B cell (primary cell): ENCODE measurements at regions not wholly inside any gene's neighbourhood (a gene's known extent, or its start where the extent isn't known, plus 50 kb on each side); places are given as distances from the start of the nearest gene placed in this dataset.

Experiments used
- ATAC-seq: fragments of 200-7000 bp; cut with Tn5 transposase; one replicate; pipeline ENCODE4 v1.10.0; 2021; ENCODE audit warnings: low read depth, mild to moderate bottlenecking, moderate number of reproducible peaks, moderate library complexity
- CTCF ChIA-PET: fragments of 350-600 bp; sonication (Branson Sonifier 250); formaldehyde crosslinking; loops from one replicate; lab custom pipeline; 2021; ENCODE audit warnings: antibody characterized with exemption, inconsistent platforms; lab: Charles Lee
- POLR2A ChIA-PET: fragments of 350-600 bp; sonication (Branson Sonifier 250); formaldehyde crosslinking; loops from one replicate; lab custom pipeline; 2021; ENCODE audit warnings: antibody characterized with exemption; lab: Charles Lee
- DNase-seq: peaks from one replicate; pipeline ENCODE4 v3.0.0; 2013
- H2AFZ ChIP-seq: 2 replicates; pipeline ENCODE4 v1.6.1; 2012; ENCODE audit warnings: mild to moderate bottlenecking, low read depth, low read length; ENCODE audit not compliant: insufficient read depth, poor library complexity, severe bottlenecking
- H3K27ac ChIP-seq, 2 donors: 1 replicate in 1 of 2; 2 replicates in 1 of 2; pipeline ENCODE4 v1.5.1; 2012 to 2013; ENCODE audit warnings: low read length in 2 of 2, mild to moderate bottlenecking in 2 of 2, moderate library complexity in 1 of 2
- H3K27me3 ChIP-seq, 4 experiments: fragments of 200-600 bp in 1 of 4; sonication (generic) in 1 of 4; replicated peaks in 1 of 4; 1 replicate in 2 of 4; 2 replicates in 2 of 4; pipeline versions ENCODE4 v1.6.1 to v1.7.0; 2013 to 2016; ENCODE audit warnings: low read length in 3 of 4, mild to moderate bottlenecking in 2 of 4, mixed read lengths in 1 of 4, moderate library complexity in 1 of 4; ENCODE audit not compliant: insufficient read depth in 4 of 4, control insufficient read depth in 3 of 4; ENCODE audit errors: control extremely low read depth in 1 of 4
- H3K36me3 ChIP-seq, 2 experiments: replicated peaks in 1 of 2; 1 replicate in 1 of 2; 2 replicates in 1 of 2; pipeline versions ENCODE4 v1.6.1 to v1.7.1; 2013; ENCODE audit warnings: low read length in 1 of 2; ENCODE audit not compliant: insufficient read depth in 2 of 2, control insufficient read depth in 1 of 2; ENCODE audit errors: control extremely low read depth in 1 of 2, extremely low read depth in 1 of 2
- H3K4me1 ChIP-seq, 2 donors: fragments of 200-600 bp in 1 of 2; sonication (generic) in 1 of 2; 1 replicate in 1 of 2; 2 replicates in 1 of 2; pipeline versions ENCODE4 v1.5.1 to v1.6.1; 2013 to 2017; ENCODE audit warnings: low read length in 2 of 2; ENCODE audit not compliant: control insufficient read depth in 2 of 2, insufficient read depth in 2 of 2
- H3K4me2 ChIP-seq: replicated peaks from 2 replicates; pipeline ENCODE3; 2012; ENCODE audit warnings: mild to moderate bottlenecking, low read depth, low read length; ENCODE audit not compliant: poor library complexity, severe bottlenecking
- H3K4me3 ChIP-seq, 5 experiments: fragments of 200-600 bp in 1 of 5; sonication (generic) in 1 of 5; 1 replicate in 3 of 5; 2 replicates in 2 of 5; pipeline versions ENCODE4 v1.5.1 to v1.7.0; 2011 to 2016; ENCODE audit warnings: low read length in 4 of 5, mild to moderate bottlenecking in 4 of 5, low read depth in 2 of 5, control low read depth in 1 of 5, moderate library complexity in 1 of 5; ENCODE audit not compliant: insufficient read depth in 1 of 5; ENCODE audit errors: control extremely low read depth in 1 of 5, extremely low read depth in 1 of 5
- H3K79me2 ChIP-seq: fragments of 200-600 bp; sonication (generic); one replicate; pipeline ENCODE4 v1.6.0; 2016; ENCODE audit warnings: low read length; ENCODE audit not compliant: control insufficient read depth, insufficient read depth
- H3K9ac ChIP-seq: fragments of 200-600 bp; sonication (generic); 2 replicates; pipeline ENCODE4 v1.6.1; 2017; ENCODE audit warnings: mild to moderate bottlenecking, low read length, moderate library complexity
- H3K9me3 ChIP-seq, 3 donors: one replicate each; pipeline versions ENCODE4 v1.6.1 to v1.7.1; 2013; ENCODE audit warnings: low read length in 2 of 3; ENCODE audit not compliant: control insufficient read depth in 2 of 3, insufficient read depth in 1 of 3; ENCODE audit errors: control extremely low read depth in 1 of 3
- H4K20me1 ChIP-seq: 2 replicates; pipeline ENCODE4 v1.6.0; 2012; ENCODE audit warnings: mild to moderate bottlenecking, low read length; ENCODE audit not compliant: insufficient read depth, control insufficient read depth, poor library complexity, severe bottlenecking
- H3K27ac Mint-ChIP-seq: one replicate; pipeline ENCODE4 v1.8.0; 2021; ENCODE audit warnings: mixed read lengths
- H3K27me3 Mint-ChIP-seq: one replicate; pipeline ENCODE4 v1.8.0; 2021; ENCODE audit warnings: mixed read lengths
- H3K4me1 Mint-ChIP-seq: one replicate; pipeline ENCODE4 v1.8.0; 2021; ENCODE audit warnings: mixed read lengths
- H3K4me3 Mint-ChIP-seq: one replicate; pipeline ENCODE4 v1.8.0; 2021; ENCODE audit warnings: mixed read lengths
- H3K9me3 Mint-ChIP-seq: one replicate; pipeline ENCODE4 v1.8.0; 2022; ENCODE audit warnings: mixed read lengths; ENCODE audit not compliant: insufficient read depth
- CTCF ChIP-seq: fragments of 200-600 bp; IDR thresholded peaks from one replicate; pipeline ENCODE4 v1.8.0; 2022; ENCODE audit warnings: antibody characterized with exemption, mild to moderate bottlenecking
- EZH2 ChIP-seq: IDR thresholded peaks from 2 replicates; pipeline ENCODE4 v1.6.1; 2012; ENCODE audit warnings: borderline replicate concordance, low read depth, mild to moderate bottlenecking, moderate library complexity, low read length; ENCODE audit not compliant: insufficient read depth, poor library complexity, severe bottlenecking
- WGBS: methylation state at CpG from one replicate; pipeline ENCODE4 v1.1.5; 2013; ENCODE audit warnings: missing lambda C conversion rate; ENCODE audit not compliant: insufficient coverage; 5-methylcytosine and 5-hydroxymethylcytosine counted together
- intact Hi-C: fragments of 100-400 bp; cut with micrococcal nuclease; formaldehyde crosslinking; loops from one replicate; pipeline ENCODE4 v1.10.0; 2022

- WGBS, result no CpG with 5 or more reads among the region's 3 CpGs
- H3K79me2 ChIP-seq, result no peaks in the 10 kb centered on the region
- intact Hi-C loops, result no loop called here
Observed at GRCh38 chr1:56266359-56266758, 313.0 kb downstream of the PLPP3 start.

GRCh38 chr1:56265216-56265615 is 314.1 kb downstream of the PLPP3 start:
- Histone ChIP-seq H3K4me2 (no peak overlapping the region), H3K9ac (no peak overlapping the region), H3K4me1 (no peaks in the 10 kb centered on the region), H3K4me3 (no peak overlapping the region), H3K9me3 (no peaks in the 10 kb centered on the region), H2AFZ (no peak overlapping the region), H3K27ac (no peak overlapping the region), H3K27me3 (peaks cover 0 to 3% (median 0%) of the 10 kb centered on the region in 4 experiments), H4K20me1 (no peaks in the 10 kb centered on the region), H3K36me3 (no peaks in the 10 kb centered on the region), H3K79me2 (no peaks in the 10 kb centered on the region)
- ChIA-PET POLR2A (no interaction called here), CTCF (no interaction called here)
- H3K9me3 Mint-ChIP-seq, result no peaks in the 10 kb centered on the region
- H3K4me3 Mint-ChIP-seq, result no peak overlapping the region
- intact Hi-C loops, result no loop called here
- H3K4me1 Mint-ChIP-seq, result no peaks in the 10 kb centered on the region
- DNase-seq (no peak), ATAC-seq (no peak)
- H3K27ac Mint-ChIP-seq, result no peak overlapping the region
- TF ChIP-seq CTCF (no peak), EZH2 (no peak)
- H3K27me3 Mint-ChIP-seq, result peaks cover 20% of the 10 kb centered on the region

More at GRCh38 chr1:56266359-56266758, 313.0 kb downstream of the PLPP3 start:
- Histone ChIP-seq H2AFZ (no peak overlapping the region), H3K9ac (no peak overlapping the region), H3K27ac (no peak overlapping the region), H4K20me1 (no peaks in the 10 kb centered on the region), H3K4me1 (no peaks in the 10 kb centered on the region), H3K36me3 (no peaks in the 10 kb centered on the region), H3K27me3 (peaks cover 0 to 3% (median 0%) of the 10 kb centered on the region in 4 experiments), H3K9me3 (no peaks in the 10 kb centered on the region), H3K4me3 (no peak overlapping the region), H3K4me2 (no peak overlapping the region)
- H3K4me1 Mint-ChIP-seq, result no peaks in the 10 kb centered on the region
- POLR2A ChIA-PET, result no interaction called here
- H3K27ac Mint-ChIP-seq, result no peak overlapping the region
- no peak for DNase-seq
- TF ChIP-seq CTCF (no peak), EZH2 (no peak)
- CTCF ChIA-PET, result no interaction called here
- H3K4me3 Mint-ChIP-seq, result no peak overlapping the region
- no peak for ATAC-seq
- H3K27me3 Mint-ChIP-seq, result peaks cover 22% of the 10 kb centered on the region
- no peaks in the 10 kb centered on the region for H3K9me3 Mint-ChIP-seq
